ENCODE measurements at regions not wholly inside any gene's neighbourhood (a gene's known extent, or its start where the extent isn't known, plus 50 kb on each side); places are given as distances from the start of the nearest gene placed in this dataset.

- ChIA-PET CTCF (interaction anchor here (1.4 kb wide), 1 partner anchor 16 kb away, joined by 3 read pairs; no protein-coding TSS in a partner anchor), POLR2A (no interaction called here)
- Histone ChIP-seq H3K4me3 (ENCODE audit: low read depth, low read length) (no peak overlapping the region), H3K27me3 (ENCODE audit: control insufficient read depth, insufficient read depth, low read length) (no peaks in the 10 kb centered on the region), H3K36me3 (ENCODE audit: control insufficient read depth, insufficient read depth, low read length) (no peaks in the 10 kb centered on the region)
- no peak for TF ChIP-seq CTCF (IDR thresholded peaks at IDR 0.05; ENCODE audit: insufficient read depth, low read depth, low read length)
- DNase-seq (ENCODE audit: low read depth), result no peak
Observed at GRCh38 chr6:77105091-77105490, 358.2 kb downstream of the HTR1B start.

DNA sequence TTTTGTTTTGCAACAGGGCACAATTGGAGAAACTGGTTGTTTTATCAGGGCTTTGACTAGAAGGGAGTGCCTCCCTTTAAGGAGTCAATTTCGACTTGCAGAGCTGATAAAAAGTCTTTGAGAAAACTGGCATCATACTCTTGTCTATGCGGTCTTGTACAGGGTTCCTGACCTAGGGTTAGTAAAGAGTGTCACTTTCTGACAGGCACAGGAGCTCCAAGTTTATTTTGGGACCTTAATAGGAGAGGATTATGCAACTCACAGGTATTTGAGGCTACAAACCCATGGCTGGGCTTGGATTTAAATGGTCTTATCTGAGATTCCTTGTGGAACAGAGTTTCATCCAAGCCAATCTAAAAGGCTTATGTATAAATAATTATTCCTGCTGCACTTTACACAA is 365.4 kb downstream of the HTR1B start:
- no peak for TF ChIP-seq CTCF (IDR thresholded peaks at IDR 0.05; ENCODE audit: insufficient read depth, low read depth, low read length)
- Histone ChIP-seq H3K36me3 (ENCODE audit: control insufficient read depth, insufficient read depth, low read length) (no peaks in the 10 kb centered on the region), H3K4me3 (ENCODE audit: low read depth, low read length) (no peak overlapping the region), H3K27me3 (ENCODE audit: control insufficient read depth, insufficient read depth, low read length) (no peaks in the 10 kb centered on the region)
- ChIA-PET POLR2A (no interaction called here), CTCF (no interaction called here)
- no peak for DNase-seq (ENCODE audit: low read depth)

GRCh38 chr6:77095936-77096627 is 367.2 kb downstream of the HTR1B start:
- ChIA-PET POLR2A (no interaction called here), CTCF (no interaction called here)
- no peaks in the 10 kb centered on the region for H3K36me3 ChIP-seq (ENCODE audit: control insufficient read depth, insufficient read depth, low read length)
- H3K27me3 ChIP-seq (ENCODE audit: control insufficient read depth, insufficient read depth, low read length), result no peaks in the 10 kb centered on the region
- DNase-seq (ENCODE audit: low read depth), result no peak
- TF ChIP-seq CTCF (IDR thresholded peaks at IDR 0.05; ENCODE audit: insufficient read depth, low read depth, low read length), result no peak
- no peak overlapping the region for H3K4me3 ChIP-seq (ENCODE audit: low read depth, low read length)

DNA sequence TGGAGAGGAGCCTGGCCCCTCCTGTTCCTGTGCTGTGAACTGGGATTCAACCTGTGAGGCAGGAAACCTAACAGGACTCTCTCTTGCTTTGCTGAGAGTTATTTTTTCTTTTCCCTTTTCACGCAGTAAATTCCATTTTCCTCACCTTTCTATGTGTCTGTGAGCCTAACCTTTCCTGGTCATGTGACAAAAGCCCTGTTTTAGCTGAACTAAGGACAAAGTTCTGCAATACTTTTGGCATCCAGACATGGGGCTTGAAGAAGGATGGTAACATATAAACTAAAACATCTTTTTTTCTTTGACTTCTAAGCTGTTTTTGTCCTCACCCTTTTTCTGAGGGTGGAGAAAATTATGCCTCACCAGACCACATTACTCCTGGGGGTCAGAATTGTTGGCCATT is 368.5 kb downstream of the HTR1B start:
- no peak for DNase-seq (ENCODE audit: low read depth)
- TF ChIP-seq CTCF (IDR thresholded peaks at IDR 0.05; ENCODE audit: insufficient read depth, low read depth, low read length), result no peak

GRCh38 chr6:77092971-77093370 is 370.3 kb downstream of the HTR1B start:
- H3K36me3 ChIP-seq (ENCODE audit: control insufficient read depth, insufficient read depth, low read length), result no peaks in the 10 kb centered on the region
- CTCF ChIA-PET, result no interaction called here
- POLR2A ChIA-PET, result no interaction called here
- no peaks in the 10 kb centered on the region for H3K27me3 ChIP-seq (ENCODE audit: control insufficient read depth, insufficient read depth, low read length)
- peak; percentile 88 for DNase-seq (ENCODE audit: low read depth)
- no peak overlapping the region for H3K4me3 ChIP-seq (ENCODE audit: low read depth, low read length)
- no peak for TF ChIP-seq CTCF (IDR thresholded peaks at IDR 0.05; ENCODE audit: insufficient read depth, low read depth, low read length)

More for the DNA sequence above, 368.5 kb downstream of the HTR1B start:
- POLR2A ChIA-PET, result no interaction called here
- H3K36me3 ChIP-seq (ENCODE audit: control insufficient read depth, insufficient read depth, low read length), result no peaks in the 10 kb centered on the region
- no peaks in the 10 kb centered on the region for H3K27me3 ChIP-seq (ENCODE audit: control insufficient read depth, insufficient read depth, low read length)
- no peak overlapping the region for H3K4me3 ChIP-seq (ENCODE audit: low read depth, low read length)
- CTCF ChIA-PET, result no interaction called here

Data from BJ (cell line).